ENCODE measurements at regions not wholly inside any gene's neighbourhood (a gene's known extent, or its start where the extent isn't known, plus 50 kb on each side); places are given as distances from the start of the nearest gene placed in this dataset.

GRCh38 chr18:30361864-30362540 is 680.5 kb downstream of the DSC3 start:
- no peak for ATAC-seq
- CTCF ChIA-PET, result no interaction called here
- TF ChIP-seq JUNB (IDR thresholded peaks at IDR 0.05), result no peak
- no peak for TF ChIP-seq FOXS1 (CRISPR knock-in tag; IDR thresholded peaks at IDR 0.05)
- TF ChIP-seq TFCP2L1 (CRISPR knock-in tag; IDR thresholded peaks at IDR 0.05), result no peak
- TF ChIP-seq CBX8 (IDR thresholded peaks at IDR 0.05), result no peak
- no peak for TF ChIP-seq MYC (IDR thresholded peaks at IDR 0.05; ENCODE audit: borderline replicate concordance, low read length)
- no peak for TF ChIP-seq NFE2L2 (conservative IDR thresholded peaks at IDR 0.05; ENCODE audit: low read length)
- no peak for TF ChIP-seq PBX3 (IDR thresholded peaks at IDR 0.05)
- TF ChIP-seq PHF8 (IDR thresholded peaks at IDR 0.05; ENCODE audit: borderline replicate concordance, low read depth), result no peak
- no peak for TF ChIP-seq KDM5A (IDR thresholded peaks at IDR 0.05)
- TF ChIP-seq CTCF (IDR thresholded peaks at IDR 0.05), result no peak
- TF ChIP-seq NPAS2 (CRISPR knock-in tag; IDR thresholded peaks at IDR 0.05; ENCODE audit: borderline replicate concordance), result no peak
- no peak for TF ChIP-seq RNF2 (IDR thresholded peaks at IDR 0.05; ENCODE audit: borderline replicate concordance, low read depth)
- no peak for TF ChIP-seq CHD2 (IDR thresholded peaks at IDR 0.05; ENCODE audit: low read length, partially characterized antibody)
- Histone ChIP-seq H3K27ac (no peak overlapping the region), H3K4me2 (no peak overlapping the region), H3K4me1 (no peaks in the 10 kb centered on the region), H3K4me3 (no peak overlapping the region), H3K9me3 (no peaks in the 10 kb centered on the region)
- no peak for FAIRE-seq
- no peak for DNase-seq (ENCODE audit: low read depth in 1 of 2, low spot score in 1 of 2)
- 35% methylated on average over 9 of the region's 11 CpGs for WGBS (ENCODE audit: missing lambda C conversion rate)
- POLR2A ChIA-PET, result no interaction called here

GRCh38 chr18:30359521-30359920 is 683.0 kb downstream of the DSC3 start:
- FAIRE-seq, result no peak
- DNase-seq (ENCODE audit: low read depth in 1 of 2, low spot score in 1 of 2), result no peak
- TF ChIP-seq FOSL2 (IDR thresholded peaks at IDR 0.05) (no peak), FOSL2 (CRISPR knock-in tag; IDR thresholded peaks at IDR 0.05) (no peak), ZC3H11A (IDR thresholded peaks at IDR 0.05) (no peak), MAX (IDR thresholded peaks at IDR 0.05) (no peak), MYC (IDR thresholded peaks at IDR 0.05; ENCODE audit: borderline replicate concordance, low read length) (no peak), SREBF2 (IDR thresholded peaks at IDR 0.05) (no peak), CEBPB (IDR thresholded peaks at IDR 0.05) (no peak), HDAC2 (IDR thresholded peaks at IDR 0.05) (no peak), RNF2 (IDR thresholded peaks at IDR 0.05; ENCODE audit: borderline replicate concordance, low read depth) (no peak), E2F6 (IDR thresholded peaks at IDR 0.05; ENCODE audit: borderline replicate concordance, low read depth) (no peak), HOXB5 (CRISPR knock-in tag; IDR thresholded peaks at IDR 0.05) (no peak), GATA3 (IDR thresholded peaks at IDR 0.05; ENCODE audit: borderline replicate concordance) (no peak), JUNB (IDR thresholded peaks at IDR 0.05) (no peak), TP53 (CRISPR knock-in tag; IDR thresholded peaks at IDR 0.05) (no peak), ELK1 (IDR thresholded peaks at IDR 0.05; ENCODE audit: low read depth, low read length) (no peak)
- no peak overlapping the region for H3K4me3 ChIP-seq
- H3K4me2 ChIP-seq, result no peak overlapping the region
- no peaks in the 10 kb centered on the region for H3K9me3 ChIP-seq
- ATAC-seq, result no peak
- POLR2A ChIA-PET, result no interaction called here
- no peaks in the 10 kb centered on the region for H3K4me1 ChIP-seq
- WGBS (ENCODE audit: missing lambda C conversion rate), result 41% methylated on average over 3 of the region's 3 CpGs
- CTCF ChIA-PET, result no interaction called here
- H3K27ac ChIP-seq, result no peak overlapping the region
